Endothelial cell of umbilical vein (primary cell): ENCODE measurements at regions not wholly inside any gene's neighbourhood (a gene's known extent, or its start where the extent isn't known, plus 50 kb on each side); places are given as distances from the start of the nearest gene placed in this dataset.

Source experiments
- CTCF ChIP-seq, 2 donors: IDR thresholded peaks; 1 replicate in 1 of 2; 2 replicates in 1 of 2; pipeline ENCODE4 v1.5.1; 2011; ENCODE audit warnings: low read length in 2 of 2, mild to moderate bottlenecking in 2 of 2, moderate library complexity in 2 of 2, control low read depth in 1 of 2, inconsistent platforms in 1 of 2, low read depth in 1 of 2; ENCODE audit not compliant: insufficient read depth in 1 of 2; ENCODE audit errors: extremely low read depth in 1 of 2
- EZH2 ChIP-seq: IDR thresholded peaks from 2 replicates; pipeline ENCODE4 v1.6.1; 2012; ENCODE audit warnings: borderline replicate concordance, low read depth, mild to moderate bottlenecking, moderate library complexity, low read length, inconsistent platforms; ENCODE audit not compliant: severe bottlenecking
- MYC ChIP-seq: IDR thresholded peaks from one replicate; pipeline ENCODE4 v1.6.1; 2011; ENCODE audit warnings: mild to moderate bottlenecking, low read depth, low read length
- POLR2AphosphoS5 ChIP-seq: IDR thresholded peaks from 2 replicates; pipeline ENCODE4 v1.6.1; 2012; ENCODE audit warnings: low read depth, mild to moderate bottlenecking, control low read depth, low read length, moderate library complexity; ENCODE audit not compliant: insufficient read depth

- TF ChIP-seq CTCF (IDR thresholded peaks at IDR 0.05; ENCODE audit: extremely low read depth in 1 of 2, insufficient read depth in 1 of 2, low read depth in 1 of 2, low read length in 2 of 2) (no peak), POLR2AphosphoS5 (no peak), EZH2 (no peak), MYC (no peak)
Observed at GRCh38 chr4:29319663-29320340, 1400.4 kb upstream of the PCDH7 start.
